OCI-LY1 (cell line): ENCODE measurements at regions not wholly inside any gene's neighbourhood (a gene's known extent, or its start where the extent isn't known, plus 50 kb on each side); places are given as distances from the start of the nearest gene placed in this dataset.

Experiments
- H2AFZ ChIP-seq: fragments of 200-600 bp; sonication (generic), shearing (Covaris generic); 2 replicates; pipeline ENCODE4 v1.6.0; 2014; ENCODE audit warnings: antibody characterized with exemption, mild to moderate bottlenecking, low read length
- H3F3A ChIP-seq: fragments of 200-600 bp; sonication (generic), shearing (Covaris generic); 2 replicates; pipeline ENCODE4 v1.6.0; 2014; ENCODE audit warnings: mild to moderate bottlenecking, antibody characterized with exemption, low read length, moderate library complexity; ENCODE audit not compliant: insufficient read depth
- H3K27ac ChIP-seq: fragments of 200-600 bp; sonication (generic); 2 replicates; pipeline ENCODE4 v1.5.1; 2014; ENCODE audit warnings: low read length, mixed run types, mild to moderate bottlenecking, low read depth; ENCODE audit not compliant: poor library complexity, severe bottlenecking
- H3K27me3 ChIP-seq: fragments of 200-600 bp; sonication (generic); 2 replicates; pipeline ENCODE4 v1.6.0; 2014; ENCODE audit warnings: antibody characterized with exemption, mild to moderate bottlenecking, low read length, moderate library complexity; ENCODE audit not compliant: insufficient read depth
- H3K36me3 ChIP-seq: fragments of 200-600 bp; sonication (generic); 2 replicates; pipeline ENCODE4 v1.6.1; 2014; ENCODE audit warnings: mild to moderate bottlenecking, antibody characterized with exemption, low read length, moderate library complexity, mixed read lengths; ENCODE audit not compliant: insufficient read depth
- H3K4me1 ChIP-seq: fragments of 200-600 bp; sonication (generic); 2 replicates; pipeline ENCODE4 v1.5.1; 2014; ENCODE audit warnings: mild to moderate bottlenecking, low read length, moderate library complexity; ENCODE audit not compliant: insufficient read depth, severe bottlenecking
- H3K4me2 ChIP-seq: fragments of 200-600 bp; sonication (generic), shearing (Covaris generic); 2 replicates; pipeline ENCODE4 v1.6.1; 2014; ENCODE audit warnings: low read length
- H3K4me3 ChIP-seq: fragments of 200-600 bp; sonication (generic); 2 replicates; pipeline ENCODE4 v1.5.1; 2014; ENCODE audit warnings: low read length, low read depth, mild to moderate bottlenecking, mixed read lengths; ENCODE audit not compliant: poor library complexity, severe bottlenecking
- H3K79me2 ChIP-seq: fragments of 200-600 bp; shearing (Covaris generic); 2 replicates; pipeline ENCODE4 v1.6.1; 2016; ENCODE audit warnings: mixed run types, low read length, mixed read lengths; ENCODE audit not compliant: insufficient read depth
- H3K9ac ChIP-seq: fragments of 200-600 bp; sonication (generic), shearing (Covaris generic); 2 replicates; pipeline ENCODE4 v1.6.1; 2014; ENCODE audit warnings: mild to moderate bottlenecking, low read length, mixed read lengths
- H3K9me2 ChIP-seq: fragments of 200-600 bp; sonication (generic), shearing (Covaris generic); 2 replicates; pipeline ENCODE4 v1.6.1; 2014; ENCODE audit warnings: low read depth, mild to moderate bottlenecking, low read length, mixed read lengths
- H3K9me3 ChIP-seq: fragments of 200-600 bp; shearing (Covaris generic); 2 replicates; pipeline ENCODE4 v1.6.1; 2014; ENCODE audit warnings: low read length, mixed read lengths
- H4K20me1 ChIP-seq: fragments of 200-600 bp; sonication (generic), shearing (Covaris generic); 2 replicates; pipeline ENCODE4 v1.6.0; 2016; ENCODE audit warnings: mild to moderate bottlenecking, low read length; ENCODE audit not compliant: insufficient read depth
- EZH2 ChIP-seq: fragments of 200-600 bp; sonication (generic), shearing (Covaris generic); IDR thresholded peaks from 2 replicates; pipeline ENCODE4 v1.8.0; 2017; ENCODE audit warnings: borderline replicate concordance, mixed run types, mild to moderate bottlenecking, antibody characterized with exemption, low read length, moderate library complexity, mixed read lengths
- TF ChIP-seq, protein P1 (sequence below): fragments of 200-600 bp; sonication (generic), shearing (Covaris generic); IDR thresholded peaks from 2 replicates; pipeline ENCODE4 v1.5.1; 2017; ENCODE audit warnings: mild to moderate bottlenecking, antibody characterized with exemption, low read length, moderate library complexity, mixed read lengths

DNA sequence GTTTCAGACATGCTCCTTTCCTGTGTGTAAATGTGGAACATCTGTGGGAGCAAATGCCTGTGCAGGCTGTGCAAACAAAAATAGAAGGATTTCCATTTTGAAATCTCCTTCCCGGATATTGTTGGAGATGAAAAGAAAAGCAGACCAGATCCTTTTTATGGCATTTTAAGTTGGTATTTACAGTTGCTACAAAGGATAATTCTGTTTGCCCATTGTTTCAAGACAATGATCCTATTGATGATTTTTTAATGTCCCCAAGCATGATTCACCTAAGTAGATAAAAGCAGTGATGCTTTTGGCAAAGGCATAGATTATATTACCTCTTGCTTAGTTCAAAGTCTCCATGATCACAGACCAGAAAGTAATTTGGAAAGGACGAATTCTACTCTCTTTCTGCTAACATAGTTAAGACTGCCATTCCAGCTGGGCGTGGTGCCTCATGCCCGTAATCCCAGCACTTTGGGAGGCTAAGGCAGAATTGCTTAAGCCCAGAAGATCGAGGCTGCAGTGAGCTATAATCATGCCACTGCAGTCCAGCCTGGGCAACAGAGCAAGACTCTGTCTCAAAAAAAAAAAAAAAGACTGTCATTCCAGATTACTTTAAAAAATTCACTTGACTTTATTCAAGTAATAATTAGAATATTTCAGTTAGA, 209.6 kb upstream of the SLC39A10 start:
- Histone ChIP-seq H3K79me2 (no peaks in the 10 kb centered on the region), H3K4me2 (no peak overlapping the region)

DNA sequence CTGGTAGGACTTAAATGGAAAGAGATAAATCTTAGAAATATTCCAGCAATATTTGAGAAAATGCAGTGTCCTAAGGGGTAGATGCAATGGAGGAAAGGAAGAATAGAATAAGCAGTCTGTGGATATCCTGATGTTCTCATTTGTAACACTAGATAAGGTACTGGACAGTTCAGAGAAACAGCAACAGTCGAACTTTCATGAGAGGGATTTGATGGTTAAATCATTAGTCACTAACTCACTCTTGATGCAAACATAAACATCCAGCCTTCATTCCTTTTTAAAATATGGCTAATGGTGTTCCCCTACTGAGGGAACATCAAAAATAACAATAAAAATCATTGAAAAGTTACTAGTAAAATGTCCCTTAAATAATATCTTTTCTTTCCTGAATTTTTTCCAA, 211.4 kb upstream of the SLC39A10 start:
- Histone ChIP-seq H3F3A (no peaks in the 10 kb centered on the region), H3K27ac (no peak overlapping the region), H3K9ac (no peak overlapping the region), H3K36me3 (no peaks in the 10 kb centered on the region), H3K4me1 (no peaks in the 10 kb centered on the region), H2AFZ (no peak overlapping the region), H3K9me2 (no peaks in the 10 kb centered on the region), H3K4me3 (no peak overlapping the region), H3K79me2 (no peaks in the 10 kb centered on the region), H3K27me3 (no peaks in the 10 kb centered on the region), H4K20me1 (no peaks in the 10 kb centered on the region), H3K4me2 (no peak overlapping the region), H3K9me3 (0 out of 2 replicates have a peak, but pooled peaks cover 3% of the 10 kb centered on the region)
- TF ChIP-seq, protein P1, sequence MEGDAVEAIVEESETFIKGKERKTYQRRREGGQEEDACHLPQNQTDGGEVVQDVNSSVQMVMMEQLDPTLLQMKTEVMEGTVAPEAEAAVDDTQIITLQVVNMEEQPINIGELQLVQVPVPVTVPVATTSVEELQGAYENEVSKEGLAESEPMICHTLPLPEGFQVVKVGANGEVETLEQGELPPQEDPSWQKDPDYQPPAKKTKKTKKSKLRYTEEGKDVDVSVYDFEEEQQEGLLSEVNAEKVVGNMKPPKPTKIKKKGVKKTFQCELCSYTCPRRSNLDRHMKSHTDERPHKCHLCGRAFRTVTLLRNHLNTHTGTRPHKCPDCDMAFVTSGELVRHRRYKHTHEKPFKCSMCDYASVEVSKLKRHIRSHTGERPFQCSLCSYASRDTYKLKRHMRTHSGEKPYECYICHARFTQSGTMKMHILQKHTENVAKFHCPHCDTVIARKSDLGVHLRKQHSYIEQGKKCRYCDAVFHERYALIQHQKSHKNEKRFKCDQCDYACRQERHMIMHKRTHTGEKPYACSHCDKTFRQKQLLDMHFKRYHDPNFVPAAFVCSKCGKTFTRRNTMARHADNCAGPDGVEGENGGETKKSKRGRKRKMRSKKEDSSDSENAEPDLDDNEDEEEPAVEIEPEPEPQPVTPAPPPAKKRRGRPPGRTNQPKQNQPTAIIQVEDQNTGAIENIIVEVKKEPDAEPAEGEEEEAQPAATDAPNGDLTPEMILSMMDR: no peak
- TF ChIP-seq EZH2: no peak

More for the DNA sequence above, 209.6 kb upstream of the SLC39A10 start:
- no peaks in the 10 kb centered on the region for H3K9me3 ChIP-seq
- no peaks in the 10 kb centered on the region for H4K20me1 ChIP-seq
- H2AFZ ChIP-seq: no peak overlapping the region
- H3K9ac ChIP-seq: no peak overlapping the region
- H3K27ac ChIP-seq: no peak overlapping the region
- H3F3A ChIP-seq: no peaks in the 10 kb centered on the region
- H3K36me3 ChIP-seq: no peaks in the 10 kb centered on the region
- no peaks in the 10 kb centered on the region for H3K9me2 ChIP-seq
- no peak overlapping the region for H3K4me3 ChIP-seq
- H3K4me1 ChIP-seq: no peaks in the 10 kb centered on the region
- H3K27me3 ChIP-seq: no peaks in the 10 kb centered on the region
- TF ChIP-seq, protein P1: no peak
- TF ChIP-seq EZH2: no peak

DNA sequence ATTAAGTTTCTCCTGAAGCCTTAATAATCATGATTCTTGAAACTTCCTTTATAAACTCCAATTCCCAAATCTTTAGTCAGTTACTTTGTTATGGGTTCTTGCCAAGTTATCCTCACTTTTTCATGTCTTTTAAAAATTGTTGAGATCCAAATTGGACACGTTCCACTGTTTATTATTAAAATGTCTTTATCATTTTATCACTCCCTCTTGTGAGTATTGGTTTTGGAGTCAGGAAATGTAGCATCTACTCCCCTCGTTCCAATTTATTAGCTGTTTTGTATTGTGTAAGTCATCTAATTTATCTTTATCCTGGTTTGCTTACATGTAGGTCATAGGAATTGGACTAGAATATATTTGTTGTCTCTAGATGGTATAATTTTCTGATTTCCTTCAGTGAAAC, 213.1 kb upstream of the SLC39A10 start:
- Histone ChIP-seq H3K4me3 (no peak overlapping the region), H3K9me3 (0 out of 2 replicates have a peak, but pooled peaks cover 3% of the 10 kb centered on the region), H4K20me1 (no peaks in the 10 kb centered on the region), H2AFZ (no peak overlapping the region), H3K9ac (no peak overlapping the region), H3F3A (no peaks in the 10 kb centered on the region), H3K4me2 (no peak overlapping the region), H3K79me2 (no peaks in the 10 kb centered on the region), H3K27ac (no peak overlapping the region), H3K4me1 (no peaks in the 10 kb centered on the region), H3K9me2 (no peaks in the 10 kb centered on the region), H3K27me3 (no peaks in the 10 kb centered on the region), H3K36me3 (no peaks in the 10 kb centered on the region)
- no peak for TF ChIP-seq EZH2
- TF ChIP-seq, protein P1: no peak
